ENCODE measurements at regions not wholly inside any gene's neighbourhood (a gene's known extent, or its start where the extent isn't known, plus 50 kb on each side); places are given as distances from the start of the nearest gene placed in this dataset.

GRCh38 chr5:167241436-167242067, 1049.9 kb upstream of the WWC1 start:
- no peak for DNase-seq (ENCODE audit: low read depth in 2 of 3, low spot score in 2 of 3)

- no peak for DNase-seq (ENCODE audit: low read depth in 2 of 3, low spot score in 2 of 3)
These were observed 1048.7 kb upstream of the WWC1 start for GRCh38 chr5:167242701-167243100.

GRCh38 chr5:167243463-167243862, 1048.0 kb upstream of the WWC1 start:
- no peak for DNase-seq (ENCODE audit: low read depth in 2 of 3, low spot score in 2 of 3)

- no peak for DNase-seq (ENCODE audit: low read depth in 2 of 3, low spot score in 2 of 3)
These were observed 1046.9 kb upstream of the WWC1 start for GRCh38 chr5:167244583-167244982.

GRCh38 chr5:167245868-167246267, 1045.6 kb upstream of the WWC1 start:
- DNase-seq (ENCODE audit: low read depth in 2 of 3, low spot score in 2 of 3), result no peak

- no peak for DNase-seq (ENCODE audit: low read depth in 2 of 3, low spot score in 2 of 3)
These were observed 1043.6 kb upstream of the WWC1 start for GRCh38 chr5:167247816-167248215.

GRCh38 chr5:167248257-167248656, 1043.2 kb upstream of the WWC1 start:
- DNase-seq (ENCODE audit: low read depth in 2 of 3, low spot score in 2 of 3), result no peak

GRCh38 chr5:167250996-167251395, 1040.4 kb upstream of the WWC1 start:
- no peak for DNase-seq (ENCODE audit: low read depth in 2 of 3, low spot score in 2 of 3)

GRCh38 chr5:167254132-167254531, 1037.3 kb upstream of the WWC1 start:
- no peak for DNase-seq (ENCODE audit: low read depth in 2 of 3, low spot score in 2 of 3)

- no peak for DNase-seq (ENCODE audit: low read depth in 2 of 3, low spot score in 2 of 3)
These were observed 1035.5 kb upstream of the WWC1 start for GRCh38 chr5:167255926-167256325.

- DNase-seq (ENCODE audit: low read depth in 2 of 3, low spot score in 2 of 3), result no peak
These were observed 1031.6 kb upstream of the WWC1 start for GRCh38 chr5:167259806-167260205.

- no peak for DNase-seq (ENCODE audit: low read depth in 2 of 3, low spot score in 2 of 3)
These were observed 1029.9 kb upstream of the WWC1 start for GRCh38 chr5:167261309-167262100.

GRCh38 chr5:167263185-167263584, 1028.3 kb upstream of the WWC1 start:
- DNase-seq (ENCODE audit: low read depth in 2 of 3, low spot score in 2 of 3), result no peak

GRCh38 chr5:167264348-167264747, 1027.1 kb upstream of the WWC1 start:
- DNase-seq (ENCODE audit: low read depth in 2 of 3, low spot score in 2 of 3), result no peak

- DNase-seq (ENCODE audit: low read depth in 2 of 3, low spot score in 2 of 3), result no peak
These were observed 1023.1 kb upstream of the WWC1 start for GRCh38 chr5:167268337-167268736.

- no peak for DNase-seq (ENCODE audit: low read depth in 2 of 3, low spot score in 2 of 3)
These were observed 1022.3 kb upstream of the WWC1 start for GRCh38 chr5:167269146-167269545.

- no peak for DNase-seq (ENCODE audit: low read depth in 2 of 3, low spot score in 2 of 3)
These were observed 1020.4 kb upstream of the WWC1 start for GRCh38 chr5:167271081-167271480.

GRCh38 chr5:167271511-167271910, 1019.9 kb upstream of the WWC1 start:
- DNase-seq (ENCODE audit: low read depth in 2 of 3, low spot score in 2 of 3), result no peak

GRCh38 chr5:167280111-167280510, 1011.3 kb upstream of the WWC1 start:
- DNase-seq (ENCODE audit: low read depth in 2 of 3, low spot score in 2 of 3), result no peak

GRCh38 chr5:167281925-167282324, 1009.5 kb upstream of the WWC1 start:
- no peak for DNase-seq (ENCODE audit: low read depth in 2 of 3, low spot score in 2 of 3)

- no peak for DNase-seq (ENCODE audit: low read depth in 2 of 3, low spot score in 2 of 3)
These were observed 1007.8 kb upstream of the WWC1 start for GRCh38 chr5:167283691-167284090.

GRCh38 chr5:167284222-167284890, 1007.1 kb upstream of the WWC1 start:
- DNase-seq (ENCODE audit: low read depth in 2 of 3, low spot score in 2 of 3), result no peak

Measured in hematopoietic multipotent progenitor cell (in vitro differentiated cells).